Vagina (tissue), 2 donors: ENCODE measurements at regions not wholly inside any gene's neighbourhood (a gene's known extent, or its start where the extent isn't known, plus 50 kb on each side); places are given as distances from the start of the nearest gene placed in this dataset.

Experiments used
- POLR2A ChIP-seq, 2 donors: fragments of 450-650 bp; IDR thresholded peaks; one replicate each; pipeline ENCODE4 v1.6.1; 2017; ENCODE audit warnings: antibody characterized with exemption in 2 of 2, mild to moderate bottlenecking in 2 of 2, moderate library complexity in 2 of 2
- POLR2AphosphoS5 ChIP-seq, 2 donors: sonication (generic); formaldehyde crosslinking; IDR thresholded peaks; one replicate each; pipeline ENCODE4 v1.9.0; 2017; ENCODE audit warnings: antibody characterized with exemption in 2 of 2, mild to moderate bottlenecking in 2 of 2, low read depth in 1 of 2; ENCODE audit not compliant: insufficient read depth in 1 of 2
- TF ChIP-seq, protein P1 (sequence below), 3 experiments: fragments of 450-650 bp in 2 of 3; fragments of 200-600 bp in 1 of 3; sonication (generic) in 1 of 3; IDR thresholded peaks; one replicate each; pipeline ENCODE4 v1.5.1; 2017 to 2019; ENCODE audit warnings: antibody characterized with exemption in 3 of 3, mild to moderate bottlenecking in 2 of 3, moderate library complexity in 2 of 3

DNA sequence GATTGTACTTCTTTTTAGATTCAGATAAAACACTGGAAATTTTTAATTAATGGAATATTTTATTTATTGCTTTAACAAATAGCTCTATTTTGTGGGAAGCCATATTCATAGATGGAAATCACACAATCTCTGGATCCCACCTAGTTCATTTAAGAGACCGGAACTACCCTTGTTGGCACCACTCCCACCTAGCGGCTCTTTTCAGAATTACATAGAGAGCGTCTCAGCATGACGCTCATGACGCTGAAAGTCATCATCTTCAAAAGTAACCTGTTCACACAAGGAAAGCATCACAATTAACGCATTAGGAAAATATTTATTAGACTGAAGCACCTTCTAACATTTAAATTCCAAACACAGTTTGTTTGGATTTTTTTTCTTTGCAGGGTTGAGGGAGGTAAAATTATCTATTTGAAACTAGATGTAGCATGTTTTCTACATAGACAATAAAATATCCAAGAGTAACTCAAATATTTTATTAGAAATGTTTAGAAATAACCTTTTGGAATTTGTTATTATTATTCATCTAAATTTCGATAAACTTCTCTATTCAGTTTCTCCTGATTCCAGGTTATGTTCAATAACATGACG, 214.9 kb upstream of the ARRDC4 start:
- TF ChIP-seq, protein P1, sequence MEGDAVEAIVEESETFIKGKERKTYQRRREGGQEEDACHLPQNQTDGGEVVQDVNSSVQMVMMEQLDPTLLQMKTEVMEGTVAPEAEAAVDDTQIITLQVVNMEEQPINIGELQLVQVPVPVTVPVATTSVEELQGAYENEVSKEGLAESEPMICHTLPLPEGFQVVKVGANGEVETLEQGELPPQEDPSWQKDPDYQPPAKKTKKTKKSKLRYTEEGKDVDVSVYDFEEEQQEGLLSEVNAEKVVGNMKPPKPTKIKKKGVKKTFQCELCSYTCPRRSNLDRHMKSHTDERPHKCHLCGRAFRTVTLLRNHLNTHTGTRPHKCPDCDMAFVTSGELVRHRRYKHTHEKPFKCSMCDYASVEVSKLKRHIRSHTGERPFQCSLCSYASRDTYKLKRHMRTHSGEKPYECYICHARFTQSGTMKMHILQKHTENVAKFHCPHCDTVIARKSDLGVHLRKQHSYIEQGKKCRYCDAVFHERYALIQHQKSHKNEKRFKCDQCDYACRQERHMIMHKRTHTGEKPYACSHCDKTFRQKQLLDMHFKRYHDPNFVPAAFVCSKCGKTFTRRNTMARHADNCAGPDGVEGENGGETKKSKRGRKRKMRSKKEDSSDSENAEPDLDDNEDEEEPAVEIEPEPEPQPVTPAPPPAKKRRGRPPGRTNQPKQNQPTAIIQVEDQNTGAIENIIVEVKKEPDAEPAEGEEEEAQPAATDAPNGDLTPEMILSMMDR (IDR thresholded peaks at IDR 0.05), result no peak
- TF ChIP-seq POLR2A (IDR thresholded peaks at IDR 0.05) (no peak), POLR2AphosphoS5 (IDR thresholded peaks at IDR 0.05; ENCODE audit: insufficient read depth in 1 of 2, low read depth in 1 of 2) (no peak)
